H54 (cell line): ENCODE measurements at regions not wholly inside any gene's neighbourhood (a gene's known extent, or its start where the extent isn't known, plus 50 kb on each side); places are given as distances from the start of the nearest gene placed in this dataset.

Source experiments
- DNase-seq: peaks from one replicate; pipeline ENCODE4 v3.0.0; 2011; ENCODE audit warnings: low spot score, mixed read lengths; ENCODE audit not compliant: insufficient read length
- FAIRE-seq: peaks from 3 replicates; lab custom pipeline; 2011; peaks lifted over from hg19 to GRCh38; lab: Jason Lieb, UNC
- POLR2A ChIP-seq: IDR thresholded peaks from 2 replicates; pipeline ENCODE4 v1.6.1; 2011; ENCODE audit warnings: low read depth, mild to moderate bottlenecking, low read length

DNA sequence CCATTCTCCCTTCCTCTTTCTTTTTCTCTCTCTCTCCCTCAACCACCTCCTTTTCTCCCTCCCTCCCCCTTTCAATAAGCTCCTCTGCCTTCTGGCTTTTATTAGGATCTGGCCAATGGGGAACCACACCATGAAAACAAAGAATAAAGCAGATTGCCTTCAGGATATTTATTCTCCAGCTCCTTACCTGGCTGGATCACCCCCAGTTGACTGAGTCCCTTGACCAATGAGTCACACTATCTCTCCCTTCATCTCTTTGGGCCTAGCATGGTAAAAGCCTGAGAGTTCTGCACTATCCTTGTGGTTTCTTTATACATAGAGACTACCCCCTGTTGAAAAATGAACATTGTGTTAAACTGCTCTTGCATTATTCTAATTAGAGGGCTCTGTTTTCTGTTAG is 476.8 kb downstream of the EPHA7 start:
- DNase-seq, result no peak
- TF ChIP-seq POLR2A, result no peak
- FAIRE-seq, result no peak

DNA sequence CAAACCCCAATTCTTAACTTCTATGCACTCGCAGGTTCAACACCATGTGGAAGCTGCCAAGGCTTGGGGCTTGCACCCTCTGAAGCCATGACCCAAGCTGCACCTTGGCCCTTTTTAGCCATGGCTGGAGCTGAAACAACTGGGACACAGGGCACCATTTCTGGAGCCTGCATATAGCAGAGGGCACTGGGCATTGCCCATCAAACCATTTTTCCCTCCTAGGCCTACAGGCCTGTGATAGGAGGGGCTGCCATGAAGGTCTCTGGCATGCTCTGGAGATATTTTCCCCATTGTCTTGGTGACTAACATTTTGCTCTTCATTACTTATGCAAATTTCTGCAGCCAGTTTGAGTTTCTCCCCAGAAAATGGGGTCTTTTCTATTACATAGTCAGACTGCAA is 484.7 kb downstream of the EPHA7 start:
- DNase-seq (no peak), FAIRE-seq (no peak)
- no peak for TF ChIP-seq POLR2A

DNA sequence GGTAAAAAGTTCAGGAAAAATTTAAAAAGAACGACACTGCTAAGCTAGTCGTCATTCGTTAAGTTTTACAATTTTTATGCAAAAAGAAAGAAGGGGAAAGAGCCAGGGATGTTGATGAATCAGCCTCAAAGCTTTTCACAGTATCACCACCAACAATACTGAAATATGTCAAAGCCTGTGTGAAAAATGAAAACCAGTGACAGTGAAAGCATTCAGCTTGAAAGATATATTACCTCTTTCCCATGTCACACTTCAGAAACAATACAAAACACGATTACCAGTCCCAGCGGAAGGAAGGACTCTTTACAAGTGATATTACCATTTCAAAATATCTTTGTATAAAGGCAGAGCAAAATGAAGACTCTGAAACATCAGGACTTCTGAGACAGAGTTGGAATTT is 489.2 kb downstream of the EPHA7 start:
- FAIRE-seq (no peak), DNase-seq (no peak)
- no peak for TF ChIP-seq POLR2A

DNA sequence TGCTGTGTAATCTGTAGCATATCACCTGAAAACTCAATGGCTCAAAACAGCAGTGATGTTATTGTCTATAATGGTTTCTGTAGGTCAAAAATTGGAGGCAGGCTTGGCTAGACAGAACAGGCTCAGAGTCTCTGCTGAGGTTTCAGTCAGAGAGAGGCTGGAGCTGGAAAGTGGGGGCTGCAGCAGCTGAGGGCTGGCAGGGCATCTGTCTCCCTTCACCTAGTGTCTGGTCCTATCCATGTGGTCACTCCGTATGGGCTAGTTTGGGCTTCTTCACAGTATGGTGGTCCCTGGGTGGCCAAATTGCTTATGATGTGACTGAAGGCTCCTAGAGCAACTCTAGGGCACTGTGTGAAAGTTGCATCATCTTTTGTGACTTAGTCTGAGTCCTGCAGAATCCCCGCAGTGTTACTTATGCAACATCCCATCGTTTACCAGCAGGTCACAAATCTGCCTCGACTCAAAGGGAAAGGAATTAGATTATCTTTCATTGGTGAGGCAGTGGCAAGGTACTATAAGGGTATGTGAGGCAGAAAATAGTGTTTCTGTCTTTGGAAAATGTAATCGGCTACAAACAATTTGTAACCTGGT is 497.0 kb downstream of the EPHA7 start:
- DNase-seq, result no peak
- no peak for TF ChIP-seq POLR2A
- no peak for FAIRE-seq

DNA sequence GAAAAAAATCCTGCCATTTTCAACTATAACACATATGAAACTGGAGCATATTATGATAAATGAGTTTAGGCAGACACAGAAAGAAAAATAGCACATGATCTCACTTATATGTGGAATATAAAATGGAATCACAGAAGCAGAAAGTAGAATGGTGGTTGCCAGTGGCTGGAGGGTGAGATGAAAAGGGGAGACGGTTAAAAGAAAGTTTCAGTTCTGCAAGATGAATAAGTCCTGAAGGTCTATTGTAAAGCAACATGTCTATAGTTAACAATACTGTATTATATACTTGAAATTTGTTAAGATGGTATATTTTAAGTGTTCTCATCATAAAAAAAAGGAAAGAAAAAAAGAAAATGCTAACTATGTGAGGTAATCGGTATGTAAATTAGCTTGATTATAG is 503.9 kb downstream of the EPHA7 start:
- FAIRE-seq, result no peak
- TF ChIP-seq POLR2A, result no peak
- DNase-seq, result no peak

DNA sequence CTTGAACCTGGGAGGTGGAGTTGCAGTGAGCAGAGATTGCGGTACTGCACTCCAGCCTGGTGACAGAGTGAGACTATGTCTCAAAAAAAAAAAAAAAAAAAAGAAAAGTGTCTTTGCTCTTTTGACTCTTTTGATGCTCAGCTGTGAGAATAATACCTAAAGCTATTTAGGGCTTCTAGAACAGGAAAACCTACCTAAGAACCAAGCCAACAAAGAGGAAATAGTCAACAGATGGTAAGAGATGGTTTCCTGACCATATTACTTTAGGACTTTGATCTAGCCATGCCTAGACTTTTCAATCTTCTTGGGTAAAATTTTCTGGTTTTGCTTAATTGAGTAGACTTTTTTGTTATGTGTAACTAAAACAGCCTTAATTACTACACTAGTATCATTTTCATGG is 508.1 kb downstream of the EPHA7 start:
- DNase-seq (no peak), FAIRE-seq (no peak)
- TF ChIP-seq POLR2A, result no peak

DNA sequence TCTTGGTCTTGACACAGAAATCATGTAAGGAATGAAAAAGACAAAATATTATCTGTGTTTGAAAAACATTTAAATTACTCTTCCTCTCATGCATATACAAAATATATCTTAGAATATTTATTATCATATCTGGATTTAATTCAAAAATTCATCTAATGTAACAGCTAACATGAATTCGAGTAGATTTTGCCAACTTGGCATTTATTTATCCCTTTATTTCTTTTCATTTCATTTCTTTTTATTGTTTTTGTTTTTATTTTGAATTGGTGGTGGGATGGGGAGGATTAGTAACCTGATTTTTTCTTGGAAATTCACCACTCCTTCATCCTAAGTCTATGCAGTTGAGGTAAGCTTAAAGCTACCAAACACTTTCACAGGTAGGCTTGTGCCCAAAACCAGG is 508.7 kb downstream of the EPHA7 start:
- no peak for FAIRE-seq
- no peak for DNase-seq
- TF ChIP-seq POLR2A, result no peak

DNA sequence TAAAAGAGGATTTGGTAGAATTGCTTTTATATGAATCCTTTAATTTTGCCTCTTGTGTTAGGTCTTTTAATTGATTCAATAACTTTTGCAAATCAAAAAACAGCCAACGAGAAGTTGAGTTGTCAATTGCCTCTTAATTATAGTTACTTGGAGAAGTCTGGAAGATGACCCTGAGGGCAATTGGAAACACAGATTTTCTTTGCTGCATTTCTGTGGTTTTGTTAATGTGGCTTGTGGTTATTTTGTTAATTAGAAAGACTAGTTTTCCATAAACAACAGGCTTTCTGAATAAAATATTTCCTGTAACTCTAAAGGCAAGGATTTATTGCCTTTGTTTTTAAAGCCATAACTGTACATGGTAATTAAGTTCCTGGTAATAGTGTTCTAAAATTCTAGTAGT is 513.0 kb downstream of the EPHA7 start:
- TF ChIP-seq POLR2A, result no peak
- DNase-seq (no peak), FAIRE-seq (no peak)

DNA sequence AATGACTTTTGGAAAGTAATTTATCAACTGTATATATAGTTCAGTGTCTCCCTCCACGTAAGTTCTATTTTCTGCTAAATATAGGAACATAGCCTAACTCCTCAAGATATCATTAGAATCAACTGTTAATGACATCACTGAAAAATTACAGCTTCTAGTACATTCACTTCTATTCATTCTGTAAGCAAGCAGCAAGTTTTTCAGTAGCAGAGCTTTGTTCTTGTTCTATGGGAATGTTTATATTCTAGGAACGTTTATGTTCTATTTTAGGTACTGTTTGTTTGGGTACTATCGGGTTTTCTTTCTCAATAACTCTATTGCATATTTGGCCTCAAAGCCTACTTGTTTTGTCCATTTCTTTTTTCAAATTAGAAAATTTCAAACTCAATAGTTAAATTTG is 525.6 kb downstream of the EPHA7 start:
- no peak for TF ChIP-seq POLR2A
- FAIRE-seq, result no peak
- DNase-seq, result no peak

DNA sequence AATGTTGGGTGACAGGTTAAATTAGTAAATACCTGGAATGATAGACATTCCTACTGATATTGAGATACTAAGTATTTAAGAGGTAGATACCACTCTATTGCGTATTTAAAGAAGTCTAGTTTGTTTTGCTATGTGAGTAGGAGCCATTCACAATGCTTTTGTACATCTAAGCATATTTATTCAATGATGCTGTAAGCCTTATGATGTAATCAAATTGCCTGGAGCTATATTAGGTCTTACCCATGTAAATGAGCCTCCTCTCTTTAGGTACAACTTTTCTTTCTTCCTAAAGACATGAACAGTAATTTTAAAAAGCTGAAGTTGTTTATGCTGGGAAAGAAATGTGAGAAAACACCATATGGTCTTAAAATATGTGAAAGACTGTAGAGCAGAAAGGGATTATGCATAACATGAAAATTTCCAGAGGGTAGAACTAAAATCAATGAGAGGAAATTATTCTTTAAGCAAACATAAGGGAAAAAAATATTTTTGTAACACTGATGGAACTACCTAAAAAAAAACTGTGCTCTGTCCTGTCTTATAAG is 526.7 kb downstream of the EPHA7 start:
- no peak for TF ChIP-seq POLR2A
- FAIRE-seq (no peak), DNase-seq (no peak)

DNA sequence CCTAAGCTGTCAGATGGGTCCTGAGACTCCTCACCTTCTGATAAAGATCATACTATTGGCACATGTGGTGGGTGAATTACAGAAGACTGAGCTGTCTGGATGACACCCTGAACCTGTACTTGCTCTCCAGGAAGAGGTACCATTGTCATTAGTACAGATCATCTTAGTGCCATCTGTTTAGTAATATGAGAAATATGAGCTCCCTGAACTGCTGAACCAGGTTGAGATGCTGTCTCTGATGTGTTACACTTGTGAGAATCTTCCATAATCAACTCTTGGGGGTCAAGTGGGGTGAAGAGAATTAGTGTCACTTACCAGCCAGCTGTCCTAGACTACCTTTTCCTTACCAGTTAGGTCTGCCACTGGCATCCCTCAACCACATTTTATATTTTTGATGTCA is 531.0 kb downstream of the EPHA7 start:
- no peak for TF ChIP-seq POLR2A
- DNase-seq (no peak), FAIRE-seq (no peak)

DNA sequence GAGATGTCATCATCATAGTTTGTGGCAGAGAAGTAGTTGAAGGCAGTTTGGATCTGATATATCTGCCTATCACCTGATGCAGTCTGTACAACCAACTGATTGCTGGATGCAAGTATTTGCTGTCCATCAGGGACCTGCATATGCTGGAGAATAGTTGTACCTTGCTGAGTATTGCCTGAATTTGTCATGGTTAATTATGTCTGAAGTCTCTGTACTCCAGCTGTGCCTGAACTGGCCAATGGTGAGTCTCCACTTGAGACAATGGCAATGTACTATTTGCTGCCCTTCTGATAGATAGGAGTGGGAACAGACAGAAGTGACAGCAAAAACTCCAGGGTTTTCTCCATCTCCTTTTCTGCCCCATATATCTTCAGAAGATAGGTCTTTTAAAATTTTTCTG is 531.5 kb downstream of the EPHA7 start:
- no peak for FAIRE-seq
- TF ChIP-seq POLR2A, result no peak
- no peak for DNase-seq

DNA sequence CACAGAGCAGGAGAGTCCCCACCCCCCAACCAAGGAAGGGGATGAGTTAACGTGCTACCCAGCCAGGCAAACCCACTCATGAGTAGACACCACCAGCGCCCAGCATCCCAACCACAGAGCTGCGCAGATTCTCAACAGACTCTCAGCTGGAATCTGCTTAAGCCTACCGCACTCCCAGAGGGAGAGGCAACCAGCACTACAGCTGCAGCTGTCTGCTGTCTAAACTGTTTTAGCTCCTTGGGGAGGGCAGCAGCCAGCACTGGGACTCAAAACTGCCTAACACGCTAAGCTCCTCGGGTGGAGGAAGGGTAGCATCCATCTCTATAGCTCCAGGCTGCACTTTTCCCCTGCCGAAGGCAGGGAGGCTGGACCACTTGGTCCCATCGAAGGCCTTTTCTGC is 539.8 kb downstream of the EPHA7 start:
- DNase-seq (no peak), FAIRE-seq (no peak)
- no peak for TF ChIP-seq POLR2A

DNA sequence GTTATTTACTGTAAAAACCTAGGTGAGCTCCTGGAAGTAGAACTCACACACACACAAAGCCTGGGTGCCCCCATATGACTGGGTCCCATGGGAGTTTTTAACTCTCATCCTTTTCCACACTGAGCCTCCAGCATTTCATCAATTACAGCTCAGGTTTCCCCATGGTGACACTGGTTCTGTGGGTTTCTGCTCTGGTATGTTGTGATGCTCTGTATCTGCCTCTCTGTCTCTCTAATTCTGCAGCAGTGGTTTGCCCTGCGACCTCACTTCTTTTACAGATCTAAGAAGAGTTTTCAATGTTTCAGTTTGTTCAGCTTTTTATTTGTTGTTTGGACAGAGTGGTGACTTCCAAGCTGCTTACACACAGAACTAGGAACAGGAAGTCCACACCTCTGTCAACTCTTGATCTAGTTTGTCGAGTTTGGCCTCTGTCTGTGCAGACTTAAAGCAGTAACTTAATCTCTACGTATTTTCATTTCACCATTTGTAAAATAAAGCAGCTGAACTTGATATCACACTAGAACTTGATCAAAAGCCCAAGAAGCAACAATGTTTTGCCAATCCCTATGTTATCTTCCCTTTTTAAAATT is 554.3 kb downstream of the EPHA7 start:
- FAIRE-seq, result no peak
- DNase-seq, result no peak
- no peak for TF ChIP-seq POLR2A

DNA sequence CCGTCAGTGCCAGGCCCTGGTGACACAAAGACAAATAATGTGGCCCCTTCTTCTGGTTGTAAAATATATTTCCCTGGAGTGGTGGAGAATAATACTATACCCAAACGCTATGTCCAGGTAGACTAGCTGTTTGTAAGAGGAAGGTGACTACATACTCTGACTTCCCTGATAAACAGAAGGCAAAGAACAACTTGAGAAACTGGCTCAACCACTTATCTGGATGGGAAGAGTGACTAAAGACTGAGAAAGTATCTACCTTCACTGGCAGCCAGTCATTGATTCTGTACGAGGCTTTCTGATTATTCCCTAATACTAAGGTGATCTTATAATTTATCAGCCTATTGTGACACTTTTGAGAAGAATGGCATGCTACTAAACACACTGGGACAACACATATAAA is 569.7 kb downstream of the EPHA7 start:
- no peak for TF ChIP-seq POLR2A
- FAIRE-seq (no peak), DNase-seq (no peak)

DNA sequence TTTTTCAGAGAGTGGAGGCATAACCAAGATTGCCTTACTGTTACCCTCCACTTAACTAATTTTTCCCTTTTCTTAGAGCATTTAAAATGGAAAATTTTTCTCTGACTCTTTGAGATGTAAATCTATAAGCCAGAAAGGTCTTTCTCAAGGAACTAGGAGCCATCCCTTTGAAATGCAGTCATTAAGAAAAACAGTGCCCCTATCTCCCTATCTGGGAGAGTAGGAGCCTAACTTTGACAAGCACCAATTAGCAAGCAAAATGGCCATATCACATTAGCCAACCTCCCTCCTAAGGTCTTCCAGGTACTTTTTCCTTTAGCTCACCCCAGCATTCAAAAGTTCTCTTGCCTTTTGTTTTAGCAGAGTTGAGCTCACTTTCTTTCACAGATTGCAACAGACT is 570.5 kb downstream of the EPHA7 start:
- TF ChIP-seq POLR2A, result no peak
- FAIRE-seq (no peak), DNase-seq (no peak)
